Stimulated activated naive B cell treated with anti-CD40 and anti-IgM and Interleukin-4, amounts not matched to agents 10 μg/mL and 1 μg/mL and 100 μg/mL, for 72 hours (primary cell): ENCODE measurements at regions not wholly inside any gene's neighbourhood (a gene's known extent, or its start where the extent isn't known, plus 50 kb on each side); places are given as distances from the start of the nearest gene placed in this dataset.

Experiments used
- ATAC-seq, 2 donors: fragments of 150-1000 bp; cut with Tn5 transposase; replicated peaks; 2 replicates each; pipeline ENCODE4 v1.10.0; 2021; ENCODE audit warnings: moderate library complexity in 1 of 2
- DNase-seq: peaks from one replicate; pipeline ENCODE4 v3.0.0; 2021
- H3K27ac Mint-ChIP-seq: one replicate; pipeline ENCODE4 v1.8.0; 2022; ENCODE audit warnings: mild to moderate bottlenecking, mixed read lengths
- H3K27me3 Mint-ChIP-seq, 2 donors: one replicate each; pipeline ENCODE4 v1.8.0; 2022; ENCODE audit warnings: mixed read lengths in 2 of 2
- H3K36me3 Mint-ChIP-seq, 2 donors: one replicate each; pipeline ENCODE4 v1.8.0; 2022; ENCODE audit warnings: mixed read lengths in 2 of 2, mild to moderate bottlenecking in 1 of 2
- H3K4me1 Mint-ChIP-seq, 2 donors: one replicate each; pipeline ENCODE4 v1.8.0; 2022; ENCODE audit warnings: mixed read lengths in 2 of 2, mild to moderate bottlenecking in 1 of 2
- H3K4me3 Mint-ChIP-seq, 2 donors: one replicate each; pipeline ENCODE4 v1.8.0; 2022; ENCODE audit warnings: mild to moderate bottlenecking in 2 of 2, mixed read lengths in 2 of 2, moderate library complexity in 1 of 2
- H3K9me3 Mint-ChIP-seq, 2 donors: one replicate each; pipeline ENCODE4 v1.8.0; 2022; ENCODE audit warnings: mixed read lengths in 2 of 2, mild to moderate bottlenecking in 1 of 2

- no peaks in the 10 kb centered on the region for H3K36me3 Mint-ChIP-seq
- H3K4me3 Mint-ChIP-seq = no peak overlapping the region
- ATAC-seq (no peak), DNase-seq (no peak)
- H3K4me1 Mint-ChIP-seq = no peaks in the 10 kb centered on the region
- peaks cover 3 to 5% of the 10 kb centered on the region in 2 donors for H3K9me3 Mint-ChIP-seq
- no peak overlapping the region for H3K27ac Mint-ChIP-seq
- peaks cover 0 to 4% of the 10 kb centered on the region in 2 donors for H3K27me3 Mint-ChIP-seq
These were observed 128.8 kb upstream of the FZD8 start for GRCh38 chr10:35770817-35771355.

- H3K27me3 Mint-ChIP-seq = peaks cover 0 to 4% of the 10 kb centered on the region in 2 donors
- H3K9me3 Mint-ChIP-seq = peaks cover 3 to 5% of the 10 kb centered on the region in 2 donors
- DNase-seq (no peak), ATAC-seq (no peak)
- no peaks in the 10 kb centered on the region for H3K36me3 Mint-ChIP-seq
- H3K4me1 Mint-ChIP-seq = peaks cover 2 to 5% of the 10 kb centered on the region in 2 donors
- no peak overlapping the region for H3K27ac Mint-ChIP-seq
- H3K4me3 Mint-ChIP-seq = no peak overlapping the region
These were observed 127.7 kb upstream of the FZD8 start for GRCh38 chr10:35769795-35770194.

- Mint-ChIP-seq H3K4me1 (peaks cover 2 to 5% of the 10 kb centered on the region in 2 donors), H3K27me3 (peaks cover 0 to 4% of the 10 kb centered on the region in 2 donors), H3K9me3 (peaks cover 2 to 5% of the 10 kb centered on the region in 2 donors), H3K27ac (no peak overlapping the region), H3K4me3 (no peak overlapping the region), H3K36me3 (no peaks in the 10 kb centered on the region)
- ATAC-seq = no peak
- no peak for DNase-seq
These were observed 126.6 kb upstream of the FZD8 start for GRCh38 chr10:35768731-35769130.

- Mint-ChIP-seq H3K4me3 (no peak overlapping the region), H3K4me1 (peaks cover 2 to 5% of the 10 kb centered on the region in 2 donors), H3K27ac (no peak overlapping the region), H3K9me3 (no peaks in the 10 kb centered on the region), H3K36me3 (no peaks in the 10 kb centered on the region), H3K27me3 (no peaks in the 10 kb centered on the region)
- ATAC-seq (no peak), DNase-seq (no peak)
These were observed 125.9 kb upstream of the FZD8 start for GRCh38 chr10:35768011-35768410.

GRCh38 chr10:35765996-35766395, 123.9 kb upstream of the FZD8 start:
- H3K36me3 Mint-ChIP-seq = no peaks in the 10 kb centered on the region
- no peak for ATAC-seq
- H3K27ac Mint-ChIP-seq = no peak overlapping the region

GRCh38 chr10:35765066-35765527, 123.0 kb upstream of the FZD8 start:
- H3K36me3 Mint-ChIP-seq = no peaks in the 10 kb centered on the region
- ATAC-seq (no peak), DNase-seq (no peak)
- no peak overlapping the region for H3K27ac Mint-ChIP-seq
- no peak overlapping the region for H3K4me3 Mint-ChIP-seq
- peaks cover 2 to 5% of the 10 kb centered on the region in 2 donors for H3K4me1 Mint-ChIP-seq
- H3K9me3 Mint-ChIP-seq = no peaks in the 10 kb centered on the region
- no peaks in the 10 kb centered on the region for H3K27me3 Mint-ChIP-seq

More at GRCh38 chr10:35765996-35766395, 123.9 kb upstream of the FZD8 start:
- H3K27me3 Mint-ChIP-seq = no peaks in the 10 kb centered on the region
- H3K4me3 Mint-ChIP-seq = no peak overlapping the region
- no peak for DNase-seq
- peaks cover 2 to 5% of the 10 kb centered on the region in 2 donors for H3K4me1 Mint-ChIP-seq
- H3K9me3 Mint-ChIP-seq = no peaks in the 10 kb centered on the region

DNA sequence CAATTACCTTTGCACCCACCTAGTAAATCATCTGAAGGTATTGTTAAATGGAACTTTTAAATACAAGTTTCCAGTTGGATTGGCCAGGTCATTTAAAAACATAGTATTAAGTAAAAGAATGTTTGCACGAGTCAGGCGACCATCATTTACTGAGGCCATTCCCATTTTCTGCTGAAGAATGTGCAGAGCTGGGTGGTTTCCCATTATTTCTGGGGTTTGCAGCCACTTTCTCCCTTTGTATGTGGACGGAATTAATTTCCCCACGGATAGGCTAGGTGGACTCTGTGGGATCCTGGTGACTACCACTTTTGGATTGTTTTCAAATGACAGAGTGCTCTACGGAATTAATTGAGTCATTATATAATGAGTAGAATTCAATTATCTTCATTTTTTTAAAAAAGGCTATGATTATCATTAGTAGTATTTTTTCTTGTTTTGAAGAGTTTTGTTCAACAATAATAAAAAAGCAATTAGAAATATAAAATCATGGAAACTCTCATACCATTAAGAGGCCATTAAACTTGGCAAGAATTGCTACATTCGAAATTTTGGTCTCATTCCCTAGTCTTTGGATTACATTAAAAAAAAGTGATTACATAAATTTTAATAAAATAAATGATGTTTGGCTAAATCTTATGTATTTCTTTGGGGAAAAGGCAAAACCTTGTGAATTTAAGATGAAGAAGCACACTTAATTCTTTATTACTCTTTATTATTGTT, 120.4 kb upstream of the FZD8 start:
- Mint-ChIP-seq H3K4me3 (no peak overlapping the region), H3K27ac (no peak overlapping the region), H3K36me3 (no peaks in the 10 kb centered on the region), H3K27me3 (no peaks in the 10 kb centered on the region), H3K4me1 (peaks cover 2 to 5% of the 10 kb centered on the region in 2 donors), H3K9me3 (peaks cover 2 to 6% of the 10 kb centered on the region in 2 donors)
- ATAC-seq (no peak), DNase-seq (no peak)

DNA sequence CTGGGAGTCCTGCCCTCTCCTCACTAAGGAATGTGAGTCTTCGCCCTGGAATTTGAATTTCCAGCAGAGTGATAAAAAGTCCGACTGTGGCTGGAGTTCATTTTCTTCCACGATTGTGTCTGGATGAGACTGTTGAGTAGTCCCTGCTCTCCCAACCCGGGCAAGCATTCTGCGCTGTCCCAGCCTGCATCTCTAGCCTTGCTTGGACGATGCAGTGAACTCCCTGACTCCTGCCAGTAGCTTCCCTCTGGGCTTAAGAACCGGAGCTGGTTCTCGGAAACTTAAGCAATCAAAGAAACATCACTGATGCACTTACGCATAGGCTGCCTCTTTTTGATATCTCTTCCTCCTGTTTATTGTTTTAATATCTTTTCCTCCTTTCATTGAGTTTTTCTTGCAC, 116.0 kb upstream of the FZD8 start:
- H3K27ac Mint-ChIP-seq = no peak overlapping the region
- peaks cover 2 to 6% of the 10 kb centered on the region in 2 donors for H3K9me3 Mint-ChIP-seq
- no peak for DNase-seq
- H3K36me3 Mint-ChIP-seq = no peaks in the 10 kb centered on the region
- no peaks in the 10 kb centered on the region for H3K4me1 Mint-ChIP-seq
- no peak for ATAC-seq
- no peak overlapping the region for H3K4me3 Mint-ChIP-seq
- no peaks in the 10 kb centered on the region for H3K27me3 Mint-ChIP-seq

GRCh38 chr10:35754519-35754918, 112.4 kb upstream of the FZD8 start:
- Mint-ChIP-seq H3K27ac (no peak overlapping the region), H3K9me3 (peaks cover 2 to 6% of the 10 kb centered on the region in 2 donors), H3K4me1 (no peaks in the 10 kb centered on the region), H3K27me3 (no peaks in the 10 kb centered on the region), H3K36me3 (no peaks in the 10 kb centered on the region), H3K4me3 (no peak overlapping the region)
- ATAC-seq (no peak), DNase-seq (no peak)

GRCh38 chr10:35752469-35753461, 110.7 kb upstream of the FZD8 start:
- ATAC-seq (no peak), DNase-seq (no peak)
- Mint-ChIP-seq H3K27me3 (no peaks in the 10 kb centered on the region), H3K36me3 (no peaks in the 10 kb centered on the region), H3K9me3 (no peaks in the 10 kb centered on the region), H3K4me1 (no peaks in the 10 kb centered on the region), H3K27ac (no peak overlapping the region), H3K4me3 (no peak overlapping the region)

GRCh38 chr10:35751347-35751746, 109.3 kb upstream of the FZD8 start:
- Mint-ChIP-seq H3K9me3 (no peaks in the 10 kb centered on the region), H3K4me1 (no peaks in the 10 kb centered on the region), H3K27me3 (no peaks in the 10 kb centered on the region), H3K27ac (no peak overlapping the region), H3K4me3 (no peak overlapping the region), H3K36me3 (no peaks in the 10 kb centered on the region)
- ATAC-seq (no peak), DNase-seq (no peak)

DNA sequence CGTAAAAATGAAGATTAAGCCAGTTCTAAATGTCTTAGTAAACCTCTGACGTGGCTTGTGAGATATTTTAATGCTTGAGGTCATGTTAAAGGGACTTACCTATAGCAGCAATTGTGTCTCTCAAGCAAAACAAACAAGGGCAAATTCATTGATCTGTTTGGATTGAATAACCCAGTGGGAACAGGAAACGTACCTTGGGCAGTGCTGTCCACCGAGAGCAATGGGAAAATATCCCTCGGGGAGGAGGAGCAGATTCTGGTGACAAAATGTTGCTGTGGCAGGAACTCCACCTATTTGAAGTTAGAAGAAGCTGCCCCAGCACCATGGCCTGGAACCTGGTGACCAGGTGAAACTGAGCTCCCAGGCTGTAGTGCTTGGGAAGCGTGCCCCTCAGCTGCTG, 107.1 kb upstream of the FZD8 start:
- Mint-ChIP-seq H3K9me3 (no peaks in the 10 kb centered on the region), H3K36me3 (no peaks in the 10 kb centered on the region), H3K27ac (no peak overlapping the region), H3K4me1 (no peaks in the 10 kb centered on the region), H3K4me3 (no peak overlapping the region), H3K27me3 (peaks cover 0 to 4% of the 10 kb centered on the region in 2 donors)
- ATAC-seq (no peak), DNase-seq (no peak)

- H3K27me3 Mint-ChIP-seq = peaks cover 0 to 4% of the 10 kb centered on the region in 2 donors
- no peak overlapping the region for H3K27ac Mint-ChIP-seq
- ATAC-seq = no peak
These were observed 103.7 kb upstream of the FZD8 start for GRCh38 chr10:35745617-35746403.

GRCh38 chr10:35743851-35744250, 101.8 kb upstream of the FZD8 start:
- Mint-ChIP-seq H3K9me3 (peaks cover 0 to 2% of the 10 kb centered on the region in 2 donors), H3K4me1 (no peaks in the 10 kb centered on the region), H3K27me3 (peaks cover 3 to 4% of the 10 kb centered on the region in 2 donors), H3K4me3 (no peak overlapping the region), H3K36me3 (no peaks in the 10 kb centered on the region), H3K27ac (no peak overlapping the region)
- DNase-seq (no peak), ATAC-seq (no peak)

More at GRCh38 chr10:35745617-35746403, 103.7 kb upstream of the FZD8 start:
- H3K4me1 Mint-ChIP-seq = no peaks in the 10 kb centered on the region
- no peaks in the 10 kb centered on the region for H3K36me3 Mint-ChIP-seq
- H3K4me3 Mint-ChIP-seq = no peak overlapping the region
- no peak for DNase-seq
- no peaks in the 10 kb centered on the region for H3K9me3 Mint-ChIP-seq
